WTC11 (cell line): ENCODE measurements at regions not wholly inside any gene's neighbourhood (a gene's known extent, or its start where the extent isn't known, plus 50 kb on each side); places are given as distances from the start of the nearest gene placed in this dataset.

Experiments used
- ATAC-seq: fragments of 200-7000 bp; cut with Tn5 transposase; 2 replicates; pipeline ENCODE4 v1.10.0; 2021; ENCODE audit warnings: mild to moderate bottlenecking, moderate library complexity
- CTCF ChIA-PET: fragments of 300-600 bp; sonication (Branson Sonifier 250); formaldehyde crosslinking; loops from one replicate; lab custom pipeline; 2021; ENCODE audit warnings: antibody characterized with exemption; lab: Charles Lee
- POLR2A ChIA-PET: fragments of 350-600 bp; sonication (Branson Sonifier 250); formaldehyde crosslinking; loops from one replicate; lab custom pipeline; 2021; ENCODE audit warnings: antibody characterized with exemption; lab: Charles Lee
- DNase-seq: peaks from one replicate; pipeline ENCODE4 v3.0.0; 2021; ENCODE audit warnings: low spot score
- H3K27ac Mint-ChIP-seq: 2 replicates; pipeline ENCODE4 v1.8.0; 2021; ENCODE audit warnings: mixed read lengths
- H3K27me3 Mint-ChIP-seq: 2 replicates; pipeline ENCODE4 v1.8.0; 2021; ENCODE audit warnings: low read depth, mild to moderate bottlenecking, moderate library complexity, mixed read lengths
- H3K36me3 Mint-ChIP-seq: 2 replicates; pipeline ENCODE4 v1.8.0; 2021; ENCODE audit warnings: mixed read lengths
- H3K4me1 Mint-ChIP-seq: 2 replicates; pipeline ENCODE4 v1.8.0; 2022; ENCODE audit warnings: mixed read lengths
- H3K4me3 Mint-ChIP-seq: 2 replicates; pipeline ENCODE4 v1.8.0; 2021; ENCODE audit warnings: mild to moderate bottlenecking, moderate library complexity, mixed read lengths
- H3K9me3 Mint-ChIP-seq: 2 replicates; pipeline ENCODE4 v1.8.0; 2021; ENCODE audit warnings: mixed read lengths
- ELF4 ChIP-seq: sonication (generic); formaldehyde crosslinking; IDR thresholded peaks from 2 replicates; pipeline ENCODE4 v1.8.1; 2022; ENCODE audit warnings: low read depth, mild to moderate bottlenecking, moderate library complexity, missing genetic modification reagents
- EMX1 ChIP-seq: fragments of 250-450 bp; sonication (Bioruptor Pico); IDR thresholded peaks from 2 replicates; pipeline ENCODE4 v1.8.0; 2021; ENCODE audit warnings: mild to moderate bottlenecking
- MYBL2 ChIP-seq: sonication (generic); formaldehyde crosslinking; IDR thresholded peaks from 2 replicates; pipeline ENCODE4 v1.8.1; 2023; ENCODE audit warnings: mild to moderate bottlenecking, moderate library complexity, missing genetic modification reagents
- ZNF138 ChIP-seq: sonication (generic); formaldehyde crosslinking; conservative IDR thresholded peaks from 2 replicates; pipeline ENCODE4 v1.8.1; 2022; ENCODE audit warnings: mild to moderate bottlenecking, moderate library complexity, missing genetic modification reagents
- ZNF219 ChIP-seq: sonication (generic); formaldehyde crosslinking; IDR thresholded peaks from 2 replicates; pipeline ENCODE4 v1.8.0; 2023; ENCODE audit warnings: missing genetic modification reagents, mild to moderate bottlenecking, borderline replicate concordance
- ZNF416 ChIP-seq: fragments of 250-450 bp; sonication (Bioruptor Pico); IDR thresholded peaks from 2 replicates; pipeline ENCODE4 v1.9.0; 2021; ENCODE audit warnings: mild to moderate bottlenecking, inconsistent platforms
- TF ChIP-seq, protein P1 (sequence below): fragments of 250-450 bp; sonication (Bioruptor Pico); IDR thresholded peaks from 2 replicates; pipeline ENCODE4 v1.9.0; 2021; ENCODE audit warnings: mild to moderate bottlenecking, borderline replicate concordance
- TF ChIP-seq, protein P2 (sequence below): sonication (generic); formaldehyde crosslinking; IDR thresholded peaks from 2 replicates; pipeline ENCODE4 v1.8.0; 2023; ENCODE audit warnings: mild to moderate bottlenecking, missing genetic modification reagents
- TF ChIP-seq, protein P3 (sequence below): sonication (generic); formaldehyde crosslinking; IDR thresholded peaks from 2 replicates; pipeline ENCODE4 v1.8.1; 2023; ENCODE audit warnings: mild to moderate bottlenecking, missing genetic modification reagents, moderate library complexity
- TF ChIP-seq, protein P4 (sequence below): sonication (generic); formaldehyde crosslinking; IDR thresholded peaks from 2 replicates; pipeline ENCODE4 v1.8.1; 2022; ENCODE audit warnings: low read depth, missing genetic modification reagents, borderline replicate concordance
- TF ChIP-seq, protein P5 (sequence below): sonication (generic); formaldehyde crosslinking; IDR thresholded peaks from 2 replicates; pipeline ENCODE4 v1.8.0; 2022; ENCODE audit warnings: mild to moderate bottlenecking, missing genetic modification reagents
- TF ChIP-seq, protein P6 (sequence below): fragments of 250-450 bp; sonication (Bioruptor Pico); IDR thresholded peaks from 2 replicates; pipeline ENCODE4 v1.9.0; 2021; ENCODE audit warnings: mild to moderate bottlenecking
- TF ChIP-seq, protein P7 (sequence below): sonication (generic); formaldehyde crosslinking; IDR thresholded peaks from 2 replicates; pipeline ENCODE4 v1.8.1; 2023; ENCODE audit warnings: mild to moderate bottlenecking, missing genetic modification reagents, moderate library complexity
- TF ChIP-seq, protein P8 (sequence below): sonication (generic); formaldehyde crosslinking; conservative IDR thresholded peaks from 2 replicates; pipeline ENCODE4 v1.8.1; 2023; ENCODE audit warnings: mild to moderate bottlenecking, low read depth, missing genetic modification reagents, moderate library complexity
- TF ChIP-seq, protein P9 (sequence below): fragments of 250-450 bp; sonication (Bioruptor Pico); IDR thresholded peaks from 2 replicates; pipeline ENCODE4 v1.9.0; 2021; ENCODE audit warnings: mild to moderate bottlenecking

DNA sequence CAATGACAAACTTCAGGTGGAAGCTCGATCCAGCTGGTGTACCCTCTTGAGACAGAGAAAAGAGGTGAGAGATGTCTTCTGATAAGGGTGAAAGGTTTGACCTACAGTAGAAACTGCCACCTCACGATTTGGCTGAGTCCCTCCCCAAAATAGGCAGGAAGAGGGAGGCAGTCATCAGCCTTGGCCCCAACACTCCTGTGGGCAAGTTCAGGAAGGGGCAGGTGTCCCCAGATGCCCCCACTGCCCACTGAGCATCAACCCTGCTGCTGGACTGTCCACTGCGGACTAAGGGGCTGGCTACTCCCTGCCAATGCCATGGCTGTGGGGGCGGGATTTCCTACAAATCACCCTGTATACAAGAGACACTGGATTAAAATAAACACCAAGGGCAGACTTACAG is 441.4 kb downstream of the BUD13 start:
- H3K36me3 Mint-ChIP-seq = no peaks in the 10 kb centered on the region
- no peak for TF ChIP-seq ZNF416 (CRISPR knock-in tag)
- no peak for TF ChIP-seq ELF4 (CRISPR knock-in tag)
- TF ChIP-seq, all 79 proteins: peak for 0
- Mint-ChIP-seq H3K27me3 (peaks cover 3% of the 10 kb centered on the region; the same call in 1 of the 2 replicates), H3K27ac (no peak overlapping the region), H3K4me1 (peaks cover 19% of the 10 kb centered on the region), H3K9me3 (no peaks in the 10 kb centered on the region), H3K4me3 (no peak overlapping the region)
- POLR2A ChIA-PET = no interaction called here
- CTCF ChIA-PET = interaction anchor here (1.0 to 1.1 kb wide), 2 partner anchors 50 to 168 kb away, joined by 3 read pairs; no protein-coding TSS in a partner anchor
- ATAC-seq (no peak), DNase-seq (no peak)

DNA sequence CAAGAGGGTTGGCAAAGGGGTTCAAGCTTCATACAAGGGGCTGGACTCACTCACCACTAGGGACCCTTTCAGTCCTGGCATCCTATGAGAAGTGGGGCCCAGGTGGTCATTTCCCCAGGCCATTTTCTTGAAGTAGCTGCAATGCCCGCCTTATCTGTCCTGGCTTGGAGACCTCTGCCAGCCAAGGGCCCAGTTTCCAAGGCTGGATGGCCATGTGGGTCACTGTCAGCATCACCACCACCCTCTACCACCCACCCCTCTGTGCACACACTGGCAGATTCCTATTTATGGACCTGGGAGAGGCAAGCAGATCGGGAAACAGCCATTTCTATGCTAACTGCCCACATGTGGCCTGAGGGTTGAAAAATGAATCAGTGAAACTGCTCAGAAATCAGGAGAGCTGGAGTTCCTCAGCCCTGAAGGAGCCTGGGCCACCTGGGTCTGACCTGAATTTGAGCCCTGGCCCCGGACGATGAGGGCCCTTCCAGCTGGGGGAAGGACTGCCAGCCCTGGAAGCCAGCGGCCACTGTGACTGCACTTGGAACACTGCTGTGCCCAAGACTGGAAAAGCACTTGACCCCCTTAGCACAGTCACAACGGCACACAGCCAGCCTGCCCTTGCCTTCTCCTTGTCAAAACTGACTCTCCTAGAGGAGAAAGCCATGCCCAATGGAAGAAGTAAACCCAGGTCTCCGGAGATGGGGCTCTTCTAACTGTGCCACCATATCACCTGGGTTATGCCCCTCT is 442.2 kb downstream of the BUD13 start:
- ChIA-PET POLR2A (interaction anchor here (0.6 kb wide), 1 partner anchor 13 kb away, joined by 4 read pairs; no protein-coding TSS in a partner anchor), CTCF (no interaction called here)
- peaks cover 3% of the 10 kb centered on the region; the same call in 1 of the 2 replicates for H3K27me3 Mint-ChIP-seq
- H3K4me3 Mint-ChIP-seq = no peak overlapping the region
- no peak overlapping the region for H3K27ac Mint-ChIP-seq
- no peaks in the 10 kb centered on the region for H3K9me3 Mint-ChIP-seq
- H3K36me3 Mint-ChIP-seq = no peaks in the 10 kb centered on the region
- ATAC-seq (no peak), DNase-seq (no peak)
- H3K4me1 Mint-ChIP-seq = peaks cover 19% of the 10 kb centered on the region
- TF ChIP-seq, protein P1, sequence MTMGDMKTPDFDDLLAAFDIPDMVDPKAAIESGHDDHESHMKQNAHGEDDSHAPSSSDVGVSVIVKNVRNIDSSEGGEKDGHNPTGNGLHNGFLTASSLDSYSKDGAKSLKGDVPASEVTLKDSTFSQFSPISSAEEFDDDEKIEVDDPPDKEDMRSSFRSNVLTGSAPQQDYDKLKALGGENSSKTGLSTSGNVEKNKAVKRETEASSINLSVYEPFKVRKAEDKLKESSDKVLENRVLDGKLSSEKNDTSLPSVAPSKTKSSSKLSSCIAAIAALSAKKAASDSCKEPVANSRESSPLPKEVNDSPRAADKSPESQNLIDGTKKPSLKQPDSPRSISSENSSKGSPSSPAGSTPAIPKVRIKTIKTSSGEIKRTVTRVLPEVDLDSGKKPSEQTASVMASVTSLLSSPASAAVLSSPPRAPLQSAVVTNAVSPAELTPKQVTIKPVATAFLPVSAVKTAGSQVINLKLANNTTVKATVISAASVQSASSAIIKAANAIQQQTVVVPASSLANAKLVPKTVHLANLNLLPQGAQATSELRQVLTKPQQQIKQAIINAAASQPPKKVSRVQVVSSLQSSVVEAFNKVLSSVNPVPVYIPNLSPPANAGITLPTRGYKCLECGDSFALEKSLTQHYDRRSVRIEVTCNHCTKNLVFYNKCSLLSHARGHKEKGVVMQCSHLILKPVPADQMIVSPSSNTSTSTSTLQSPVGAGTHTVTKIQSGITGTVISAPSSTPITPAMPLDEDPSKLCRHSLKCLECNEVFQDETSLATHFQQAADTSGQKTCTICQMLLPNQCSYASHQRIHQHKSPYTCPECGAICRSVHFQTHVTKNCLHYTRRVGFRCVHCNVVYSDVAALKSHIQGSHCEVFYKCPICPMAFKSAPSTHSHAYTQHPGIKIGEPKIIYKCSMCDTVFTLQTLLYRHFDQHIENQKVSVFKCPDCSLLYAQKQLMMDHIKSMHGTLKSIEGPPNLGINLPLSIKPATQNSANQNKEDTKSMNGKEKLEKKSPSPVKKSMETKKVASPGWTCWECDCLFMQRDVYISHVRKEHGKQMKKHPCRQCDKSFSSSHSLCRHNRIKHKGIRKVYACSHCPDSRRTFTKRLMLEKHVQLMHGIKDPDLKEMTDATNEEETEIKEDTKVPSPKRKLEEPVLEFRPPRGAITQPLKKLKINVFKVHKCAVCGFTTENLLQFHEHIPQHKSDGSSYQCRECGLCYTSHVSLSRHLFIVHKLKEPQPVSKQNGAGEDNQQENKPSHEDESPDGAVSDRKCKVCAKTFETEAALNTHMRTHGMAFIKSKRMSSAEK (CRISPR knock-in tag) = no peak
- TF ChIP-seq, protein P2, sequence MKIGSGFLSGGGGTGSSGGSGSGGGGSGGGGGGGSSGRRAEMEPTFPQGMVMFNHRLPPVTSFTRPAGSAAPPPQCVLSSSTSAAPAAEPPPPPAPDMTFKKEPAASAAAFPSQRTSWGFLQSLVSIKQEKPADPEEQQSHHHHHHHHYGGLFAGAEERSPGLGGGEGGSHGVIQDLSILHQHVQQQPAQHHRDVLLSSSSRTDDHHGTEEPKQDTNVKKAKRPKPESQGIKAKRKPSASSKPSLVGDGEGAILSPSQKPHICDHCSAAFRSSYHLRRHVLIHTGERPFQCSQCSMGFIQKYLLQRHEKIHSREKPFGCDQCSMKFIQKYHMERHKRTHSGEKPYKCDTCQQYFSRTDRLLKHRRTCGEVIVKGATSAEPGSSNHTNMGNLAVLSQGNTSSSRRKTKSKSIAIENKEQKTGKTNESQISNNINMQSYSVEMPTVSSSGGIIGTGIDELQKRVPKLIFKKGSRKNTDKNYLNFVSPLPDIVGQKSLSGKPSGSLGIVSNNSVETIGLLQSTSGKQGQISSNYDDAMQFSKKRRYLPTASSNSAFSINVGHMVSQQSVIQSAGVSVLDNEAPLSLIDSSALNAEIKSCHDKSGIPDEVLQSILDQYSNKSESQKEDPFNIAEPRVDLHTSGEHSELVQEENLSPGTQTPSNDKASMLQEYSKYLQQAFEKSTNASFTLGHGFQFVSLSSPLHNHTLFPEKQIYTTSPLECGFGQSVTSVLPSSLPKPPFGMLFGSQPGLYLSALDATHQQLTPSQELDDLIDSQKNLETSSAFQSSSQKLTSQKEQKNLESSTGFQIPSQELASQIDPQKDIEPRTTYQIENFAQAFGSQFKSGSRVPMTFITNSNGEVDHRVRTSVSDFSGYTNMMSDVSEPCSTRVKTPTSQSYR (CRISPR knock-in tag) = no peak
- TF ChIP-seq, protein P3, sequence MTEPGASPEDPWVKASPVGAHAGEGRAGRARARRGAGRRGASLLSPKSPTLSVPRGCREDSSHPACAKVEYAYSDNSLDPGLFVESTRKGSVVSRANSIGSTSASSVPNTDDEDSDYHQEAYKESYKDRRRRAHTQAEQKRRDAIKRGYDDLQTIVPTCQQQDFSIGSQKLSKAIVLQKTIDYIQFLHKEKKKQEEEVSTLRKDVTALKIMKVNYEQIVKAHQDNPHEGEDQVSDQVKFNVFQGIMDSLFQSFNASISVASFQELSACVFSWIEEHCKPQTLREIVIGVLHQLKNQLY (CRISPR knock-in tag) = no peak
- TF ChIP-seq, protein P4, sequence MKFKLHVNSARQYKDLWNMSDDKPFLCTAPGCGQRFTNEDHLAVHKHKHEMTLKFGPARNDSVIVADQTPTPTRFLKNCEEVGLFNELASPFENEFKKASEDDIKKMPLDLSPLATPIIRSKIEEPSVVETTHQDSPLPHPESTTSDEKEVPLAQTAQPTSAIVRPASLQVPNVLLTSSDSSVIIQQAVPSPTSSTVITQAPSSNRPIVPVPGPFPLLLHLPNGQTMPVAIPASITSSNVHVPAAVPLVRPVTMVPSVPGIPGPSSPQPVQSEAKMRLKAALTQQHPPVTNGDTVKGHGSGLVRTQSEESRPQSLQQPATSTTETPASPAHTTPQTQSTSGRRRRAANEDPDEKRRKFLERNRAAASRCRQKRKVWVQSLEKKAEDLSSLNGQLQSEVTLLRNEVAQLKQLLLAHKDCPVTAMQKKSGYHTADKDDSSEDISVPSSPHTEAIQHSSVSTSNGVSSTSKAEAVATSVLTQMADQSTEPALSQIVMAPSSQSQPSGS (CRISPR knock-in tag) = no peak
- no peak for TF ChIP-seq MYBL2 (CRISPR knock-in tag)
- TF ChIP-seq EMX1 = no peak
- TF ChIP-seq, protein P5, sequence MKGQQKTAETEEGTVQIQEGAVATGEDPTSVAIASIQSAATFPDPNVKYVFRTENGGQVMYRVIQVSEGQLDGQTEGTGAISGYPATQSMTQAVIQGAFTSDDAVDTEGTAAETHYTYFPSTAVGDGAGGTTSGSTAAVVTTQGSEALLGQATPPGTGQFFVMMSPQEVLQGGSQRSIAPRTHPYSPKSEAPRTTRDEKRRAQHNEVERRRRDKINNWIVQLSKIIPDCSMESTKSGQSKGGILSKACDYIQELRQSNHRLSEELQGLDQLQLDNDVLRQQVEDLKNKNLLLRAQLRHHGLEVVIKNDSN (CRISPR knock-in tag) = no peak
- TF ChIP-seq, protein P6, sequence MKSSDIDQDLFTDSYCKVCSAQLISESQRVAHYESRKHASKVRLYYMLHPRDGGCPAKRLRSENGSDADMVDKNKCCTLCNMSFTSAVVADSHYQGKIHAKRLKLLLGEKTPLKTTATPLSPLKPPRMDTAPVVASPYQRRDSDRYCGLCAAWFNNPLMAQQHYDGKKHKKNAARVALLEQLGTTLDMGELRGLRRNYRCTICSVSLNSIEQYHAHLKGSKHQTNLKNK (CRISPR knock-in tag) = no peak
- no peak for TF ChIP-seq ZNF219 (CRISPR knock-in tag)
- TF ChIP-seq, protein P7, sequence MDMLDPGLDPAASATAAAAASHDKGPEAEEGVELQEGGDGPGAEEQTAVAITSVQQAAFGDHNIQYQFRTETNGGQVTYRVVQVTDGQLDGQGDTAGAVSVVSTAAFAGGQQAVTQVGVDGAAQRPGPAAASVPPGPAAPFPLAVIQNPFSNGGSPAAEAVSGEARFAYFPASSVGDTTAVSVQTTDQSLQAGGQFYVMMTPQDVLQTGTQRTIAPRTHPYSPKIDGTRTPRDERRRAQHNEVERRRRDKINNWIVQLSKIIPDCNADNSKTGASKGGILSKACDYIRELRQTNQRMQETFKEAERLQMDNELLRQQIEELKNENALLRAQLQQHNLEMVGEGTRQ (CRISPR knock-in tag) = no peak
- TF ChIP-seq ZNF416 (CRISPR knock-in tag) = no peak
- TF ChIP-seq, protein P8, sequence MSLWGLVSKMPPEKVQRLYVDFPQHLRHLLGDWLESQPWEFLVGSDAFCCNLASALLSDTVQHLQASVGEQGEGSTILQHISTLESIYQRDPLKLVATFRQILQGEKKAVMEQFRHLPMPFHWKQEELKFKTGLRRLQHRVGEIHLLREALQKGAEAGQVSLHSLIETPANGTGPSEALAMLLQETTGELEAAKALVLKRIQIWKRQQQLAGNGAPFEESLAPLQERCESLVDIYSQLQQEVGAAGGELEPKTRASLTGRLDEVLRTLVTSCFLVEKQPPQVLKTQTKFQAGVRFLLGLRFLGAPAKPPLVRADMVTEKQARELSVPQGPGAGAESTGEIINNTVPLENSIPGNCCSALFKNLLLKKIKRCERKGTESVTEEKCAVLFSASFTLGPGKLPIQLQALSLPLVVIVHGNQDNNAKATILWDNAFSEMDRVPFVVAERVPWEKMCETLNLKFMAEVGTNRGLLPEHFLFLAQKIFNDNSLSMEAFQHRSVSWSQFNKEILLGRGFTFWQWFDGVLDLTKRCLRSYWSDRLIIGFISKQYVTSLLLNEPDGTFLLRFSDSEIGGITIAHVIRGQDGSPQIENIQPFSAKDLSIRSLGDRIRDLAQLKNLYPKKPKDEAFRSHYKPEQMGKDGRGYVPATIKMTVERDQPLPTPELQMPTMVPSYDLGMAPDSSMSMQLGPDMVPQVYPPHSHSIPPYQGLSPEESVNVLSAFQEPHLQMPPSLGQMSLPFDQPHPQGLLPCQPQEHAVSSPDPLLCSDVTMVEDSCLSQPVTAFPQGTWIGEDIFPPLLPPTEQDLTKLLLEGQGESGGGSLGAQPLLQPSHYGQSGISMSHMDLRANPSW (CRISPR knock-in tag) = no peak
- no peak for TF ChIP-seq ZNF138 (CRISPR knock-in tag)
- TF ChIP-seq, protein P9, sequence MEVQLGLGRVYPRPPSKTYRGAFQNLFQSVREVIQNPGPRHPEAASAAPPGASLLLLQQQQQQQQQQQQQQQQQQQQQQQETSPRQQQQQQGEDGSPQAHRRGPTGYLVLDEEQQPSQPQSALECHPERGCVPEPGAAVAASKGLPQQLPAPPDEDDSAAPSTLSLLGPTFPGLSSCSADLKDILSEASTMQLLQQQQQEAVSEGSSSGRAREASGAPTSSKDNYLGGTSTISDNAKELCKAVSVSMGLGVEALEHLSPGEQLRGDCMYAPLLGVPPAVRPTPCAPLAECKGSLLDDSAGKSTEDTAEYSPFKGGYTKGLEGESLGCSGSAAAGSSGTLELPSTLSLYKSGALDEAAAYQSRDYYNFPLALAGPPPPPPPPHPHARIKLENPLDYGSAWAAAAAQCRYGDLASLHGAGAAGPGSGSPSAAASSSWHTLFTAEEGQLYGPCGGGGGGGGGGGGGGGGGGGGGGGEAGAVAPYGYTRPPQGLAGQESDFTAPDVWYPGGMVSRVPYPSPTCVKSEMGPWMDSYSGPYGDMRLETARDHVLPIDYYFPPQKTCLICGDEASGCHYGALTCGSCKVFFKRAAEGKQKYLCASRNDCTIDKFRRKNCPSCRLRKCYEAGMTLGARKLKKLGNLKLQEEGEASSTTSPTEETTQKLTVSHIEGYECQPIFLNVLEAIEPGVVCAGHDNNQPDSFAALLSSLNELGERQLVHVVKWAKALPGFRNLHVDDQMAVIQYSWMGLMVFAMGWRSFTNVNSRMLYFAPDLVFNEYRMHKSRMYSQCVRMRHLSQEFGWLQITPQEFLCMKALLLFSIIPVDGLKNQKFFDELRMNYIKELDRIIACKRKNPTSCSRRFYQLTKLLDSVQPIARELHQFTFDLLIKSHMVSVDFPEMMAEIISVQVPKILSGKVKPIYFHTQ (CRISPR knock-in tag) = no peak
